ENCODE measurements at regions not wholly inside any gene's neighbourhood (a gene's known extent, or its start where the extent isn't known, plus 50 kb on each side); places are given as distances from the start of the nearest gene placed in this dataset.
"Not testable (repeated sequence)": the region's sequence is repeated elsewhere in the genome, so short reads cannot be mapped to it uniquely, and the experiment has no call there.

GRCh38 chr11:69869311-69869939 lies 50.2 kb upstream of the FGF3 start:
- no peak for DNase-seq (ENCODE audit: low read depth in 2 of 2)

GRCh38 chr11:69870766-69871165 lies 51.5 kb upstream of the FGF3 start:
- DNase-seq (ENCODE audit: low read depth in 2 of 2) = no peak

GRCh38 chr11:69873166-69874077 lies 54.2 kb upstream of the FGF3 start:
- no peak for DNase-seq (ENCODE audit: low read depth in 2 of 2)

- DNase-seq (ENCODE audit: low read depth in 2 of 2) = no peak
Observed at GRCh38 chr11:69874178-69874983, 55.2 kb upstream of the FGF3 start.

- no peak for DNase-seq (ENCODE audit: low read depth in 2 of 2)
Observed at GRCh38 chr11:69874984-69875624, 55.9 kb upstream of the FGF3 start.

- no peak for DNase-seq (ENCODE audit: low read depth in 2 of 2)
Observed at GRCh38 chr11:69876013-69876412, 56.8 kb upstream of the FGF3 start.

GRCh38 chr11:69877235-69877634 lies 58.0 kb upstream of the FGF3 start:
- DNase-seq (ENCODE audit: low read depth in 2 of 2) = no peak

GRCh38 chr11:69877704-69878103 lies 58.5 kb upstream of the FGF3 start:
- DNase-seq (ENCODE audit: low read depth in 2 of 2) = not testable (repeated sequence)

- no peak for DNase-seq (ENCODE audit: low read depth in 2 of 2)
Observed at GRCh38 chr11:69878144-69878883, 59.1 kb upstream of the FGF3 start.

- no peak for DNase-seq (ENCODE audit: low read depth in 2 of 2)
Observed at GRCh38 chr11:69878927-69879728, 59.9 kb upstream of the FGF3 start.

GRCh38 chr11:69879729-69880005 lies 60.5 kb upstream of the FGF3 start:
- DNase-seq (ENCODE audit: low read depth in 2 of 2) = no peak

GRCh38 chr11:69880041-69880825 lies 61.0 kb upstream of the FGF3 start:
- no peak for DNase-seq (ENCODE audit: low read depth in 2 of 2)

GRCh38 chr11:69880826-69881445 lies 61.7 kb upstream of the FGF3 start:
- no peak for DNase-seq (ENCODE audit: low read depth in 2 of 2)

GRCh38 chr11:69881467-69882269 lies 62.5 kb upstream of the FGF3 start:
- DNase-seq (ENCODE audit: low read depth in 2 of 2) = no peak

GRCh38 chr11:69882270-69882608 lies 63.0 kb upstream of the FGF3 start:
- DNase-seq (ENCODE audit: low read depth in 2 of 2) = no peak

GRCh38 chr11:69883292-69884255 lies 64.4 kb upstream of the FGF3 start:
- DNase-seq (ENCODE audit: low read depth in 2 of 2) = no peak

GRCh38 chr11:69884286-69884685 lies 65.1 kb upstream of the FGF3 start:
- DNase-seq (ENCODE audit: low read depth in 2 of 2) = no peak
